ACHN (cell line): ENCODE measurements at regions not wholly inside any gene's neighbourhood (a gene's known extent, or its start where the extent isn't known, plus 50 kb on each side); places are given as distances from the start of the nearest gene placed in this dataset.

Experiments used
- DNase-seq: peaks from one replicate; pipeline ENCODE4 v3.0.0-alpha.2; 2015
- in situ Hi-C: cut with HindIII; loops from 2 replicates; pipeline ENCODE4 v1.10.0; 2017; ENCODE audit warnings: low sequenced_read_pairs, low pct_ligation_motif_present, low pct_unique_long_range_greater_than_20kb

- in situ Hi-C loops = no loop called here
Measured at GRCh38 chr14:105860615-105861580, 334.5 kb downstream of the TMEM121 start.

GRCh38 chr14:105861985-105862465, 335.6 kb downstream of the TMEM121 start:
- DNase-seq = no peak
- in situ Hi-C loops = no loop called here

More at GRCh38 chr14:105860615-105861580, 334.5 kb downstream of the TMEM121 start:
- no peak for DNase-seq

GRCh38 chr14:105862581-105863239, 336.3 kb downstream of the TMEM121 start:
- DNase-seq = no peak
- in situ Hi-C loops = no loop called here

GRCh38 chr14:105863296-105864108, 337.1 kb downstream of the TMEM121 start:
- DNase-seq = no peak
- in situ Hi-C loops = no loop called here

GRCh38 chr14:105864116-105864515, 337.7 kb downstream of the TMEM121 start:
- in situ Hi-C loops = no loop called here
- DNase-seq = no peak

- in situ Hi-C loops = no loop called here
- DNase-seq = no peak
Measured at GRCh38 chr14:105864651-105865265, 338.4 kb downstream of the TMEM121 start.

GRCh38 chr14:105865266-105865903, 339.0 kb downstream of the TMEM121 start:
- in situ Hi-C loops = no loop called here
- DNase-seq = no peak

GRCh38 chr14:105865904-105866840, 339.8 kb downstream of the TMEM121 start:
- in situ Hi-C loops = no loop called here
- no peak for DNase-seq

GRCh38 chr14:105866841-105867321, 340.5 kb downstream of the TMEM121 start:
- in situ Hi-C loops = no loop called here
- no peak for DNase-seq

- in situ Hi-C loops = no loop called here
- DNase-seq = no peak
Measured at GRCh38 chr14:105867961-105868599, 341.7 kb downstream of the TMEM121 start.

GRCh38 chr14:105871590-105871989, 345.2 kb downstream of the TMEM121 start:
- in situ Hi-C loops = no loop called here
- no peak for DNase-seq

- in situ Hi-C loops = no loop called here
- no peak for DNase-seq
Measured at GRCh38 chr14:105873870-105874512, 347.6 kb downstream of the TMEM121 start.

- DNase-seq = no peak
- in situ Hi-C loops = no loop called here
Measured at GRCh38 chr14:105876158-105876557, 349.8 kb downstream of the TMEM121 start.

- no peak for DNase-seq
- in situ Hi-C loops = no loop called here
Measured at GRCh38 chr14:105876829-105877228, 350.4 kb downstream of the TMEM121 start.

- in situ Hi-C loops = no loop called here
- DNase-seq = no peak
Measured at GRCh38 chr14:105877645-105878044, 351.3 kb downstream of the TMEM121 start.

- DNase-seq = no peak
- in situ Hi-C loops = no loop called here
Measured at GRCh38 chr14:105878125-105878524, 351.7 kb downstream of the TMEM121 start.
